Smooth muscle cell of the brain vasculature (primary cell): ENCODE measurements at regions not wholly inside any gene's neighbourhood (a gene's known extent, or its start where the extent isn't known, plus 50 kb on each side); places are given as distances from the start of the nearest gene placed in this dataset.

Experiments used
- DNase-seq: peaks from one replicate; pipeline ENCODE4 v3.0.0-alpha.2; 2012; ENCODE audit warnings: low read depth, low spot score

- no peak for DNase-seq
Observed at GRCh38 chr1:112788054-112788453, 72.9 kb upstream of the PPM1J start.

DNA sequence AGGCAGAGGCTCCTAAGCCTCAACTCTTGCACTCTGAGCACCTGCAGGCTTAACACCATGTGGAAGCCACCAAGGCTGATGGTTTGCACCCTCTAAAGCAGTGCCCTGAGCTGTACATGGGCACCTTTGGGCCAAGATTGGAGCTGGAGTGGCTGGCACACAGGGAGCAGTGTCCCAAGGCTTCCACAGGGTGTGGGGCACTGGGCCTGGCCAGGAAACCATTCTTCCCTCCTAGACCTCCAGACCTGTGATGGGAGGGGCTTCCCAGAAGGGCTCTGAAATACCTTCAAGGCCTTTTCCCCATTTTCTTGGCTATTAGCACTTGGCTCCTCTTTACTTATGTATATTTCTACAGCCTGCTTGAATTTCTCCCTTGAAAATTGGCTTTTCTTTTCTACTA is 67.9 kb upstream of the PPM1J start:
- DNase-seq, result no peak

DNA sequence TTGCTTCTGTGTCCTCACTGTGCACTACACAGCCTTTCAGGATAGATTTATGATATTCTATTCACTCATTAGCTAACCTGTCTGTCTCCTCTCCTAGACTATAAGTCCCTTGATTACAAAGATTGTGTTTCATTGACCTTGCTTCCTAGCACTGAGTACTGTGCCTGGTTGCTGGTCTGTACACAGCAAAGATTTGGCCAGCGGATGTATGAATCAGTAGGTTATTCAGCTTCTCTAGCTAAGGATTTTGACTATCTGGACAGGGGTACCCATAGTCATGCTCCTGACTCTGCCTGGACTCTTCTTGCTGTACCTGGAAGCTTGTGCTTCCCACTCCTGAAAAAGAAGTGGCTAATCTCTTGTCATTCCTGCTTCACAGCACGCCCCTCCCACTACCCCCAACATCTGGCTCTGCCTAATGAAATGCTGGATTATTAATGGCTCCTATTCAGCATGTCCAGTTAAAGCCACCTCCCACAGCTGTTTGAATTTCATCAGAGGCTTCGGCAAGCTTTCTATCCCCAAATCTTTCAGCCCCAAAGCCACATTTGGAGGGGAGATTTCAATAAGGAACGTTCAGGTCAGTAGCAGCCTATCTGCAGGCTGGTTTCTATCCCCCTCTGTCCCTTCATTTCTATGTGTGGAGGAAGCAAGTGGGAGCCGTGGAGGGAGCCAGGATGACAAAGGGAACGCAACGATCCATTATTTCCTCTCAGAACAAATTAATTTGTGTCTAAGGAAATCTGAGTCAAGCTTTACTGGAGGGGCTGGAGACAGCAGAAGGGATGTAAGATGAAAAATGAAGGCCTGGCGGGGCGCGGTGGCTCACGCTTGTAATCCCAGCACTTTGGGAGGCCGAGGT is 64.8 kb upstream of the PPM1J start:
- no peak for DNase-seq

DNA sequence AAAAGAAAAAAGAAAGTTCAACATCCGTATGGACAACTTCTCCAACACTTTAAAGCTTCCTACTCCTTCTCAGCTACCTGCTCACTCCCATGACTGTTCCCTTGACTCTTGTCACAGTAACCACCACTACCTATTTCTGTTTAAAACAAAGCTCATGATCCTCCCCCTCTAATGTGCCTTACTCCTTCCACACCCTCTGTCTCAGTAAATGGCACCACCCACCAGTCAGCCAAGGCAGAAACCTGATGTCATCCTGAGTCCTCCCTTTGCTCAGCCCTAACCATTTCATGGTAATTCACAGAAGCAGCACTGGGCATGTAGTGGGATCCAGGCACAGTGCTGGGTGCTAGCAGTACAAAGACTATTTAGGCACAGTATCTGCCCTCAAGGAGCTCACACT is 63.0 kb upstream of the PPM1J start:
- no peak for DNase-seq

DNA sequence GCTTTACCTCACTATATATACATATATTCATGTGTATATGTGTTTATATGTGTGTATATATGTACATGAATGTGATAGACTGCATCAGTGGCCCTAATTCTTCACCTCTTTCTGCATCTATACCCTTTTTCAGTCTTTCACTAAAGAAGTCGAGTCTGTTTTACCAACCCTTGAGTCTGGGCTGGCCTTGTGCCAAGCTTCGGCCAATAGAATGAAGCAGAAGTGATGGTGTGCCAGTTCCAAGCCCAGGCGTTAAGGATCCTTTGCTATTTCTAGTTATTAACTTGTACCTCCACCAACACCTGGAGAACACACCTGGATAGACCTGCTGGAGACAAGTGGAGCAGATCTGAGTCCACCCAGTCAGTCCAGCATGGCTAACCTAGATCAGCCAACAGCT is 61.6 kb upstream of the PPM1J start:
- DNase-seq, result no peak

DNA sequence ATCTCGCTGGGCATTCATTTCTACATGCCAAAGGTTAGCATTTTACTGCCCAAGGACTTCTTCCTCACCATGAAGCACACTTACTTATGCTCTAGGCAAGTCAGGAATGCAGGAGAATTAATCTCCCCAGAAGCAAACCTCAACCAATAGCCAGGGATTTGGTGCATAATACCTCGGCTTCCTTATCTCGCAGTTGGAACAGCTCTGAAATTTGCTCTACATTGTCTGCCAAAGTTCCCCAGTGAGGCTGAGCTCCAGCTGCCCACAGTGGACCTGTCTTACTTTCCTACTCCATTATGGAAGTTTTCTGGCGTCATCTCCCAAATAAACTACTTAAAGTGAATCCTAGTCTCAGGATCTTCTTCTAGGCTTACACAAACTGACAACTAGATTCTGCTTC is 57.6 kb upstream of the PPM1J start:
- no peak for DNase-seq

GRCh38 chr1:112770724-112771123 is 55.6 kb upstream of the PPM1J start:
- DNase-seq, result no peak

- DNase-seq, result no peak
Observed at GRCh38 chr1:112769611-112770010, 54.5 kb upstream of the PPM1J start.

DNA sequence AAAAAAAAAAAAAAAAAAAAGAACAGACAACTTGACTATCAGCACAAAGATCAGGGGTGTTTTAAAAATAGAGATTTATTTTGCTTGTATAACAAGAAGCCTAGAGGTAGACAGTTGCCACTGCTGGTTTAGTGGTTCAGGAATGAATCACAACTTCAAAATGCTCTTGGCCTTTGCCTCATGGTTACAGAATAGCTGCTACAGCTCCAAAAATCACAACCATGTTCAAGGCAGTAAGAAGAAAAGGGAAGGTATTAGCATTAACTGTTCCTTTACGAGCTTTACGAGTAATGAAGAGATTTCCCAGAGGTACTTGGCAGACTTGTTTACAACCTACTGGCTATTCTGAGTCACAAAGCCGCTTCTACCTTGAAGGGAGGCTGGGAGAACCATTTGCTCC is 52.5 kb upstream of the PPM1J start:
- DNase-seq, result no peak
